ENCODE measurements at regions not wholly inside any gene's neighbourhood (a gene's known extent, or its start where the extent isn't known, plus 50 kb on each side); places are given as distances from the start of the nearest gene placed in this dataset.

- no peak for DNase-seq (ENCODE audit: low spot score in 2 of 2)
- H3K4me1 ChIP-seq, result peaks cover 8 to 46% of the 10 kb centered on the region in 2 donors
- H3K36me3 ChIP-seq, result no peaks in the 10 kb centered on the region
- peak overlapping the region; percentile 86 to 89 for H3K27ac ChIP-seq
- H3K4me3 ChIP-seq, result no peak overlapping the region
- TF ChIP-seq POLR2AphosphoS5 (IDR thresholded peaks at IDR 0.05) (no peak), CTCF (IDR thresholded peaks at IDR 0.05) (no peak), POLR2A (IDR thresholded peaks at IDR 0.05) (no peak)
- no peaks in the 10 kb centered on the region for H3K9me3 ChIP-seq
- H3K27me3 ChIP-seq, result no peaks in the 10 kb centered on the region
- intact Hi-C loops (cut with DNase I; ENCODE audit: low total_unique reads), result loop anchor here (1.0 kb wide), 1 partner anchor 8 kb away; no protein-coding TSS in a partner anchor
Observed at GRCh38 chr20:50341880-50342637, 151.4 kb downstream of the CEBPB start.

GRCh38 chr20:50342638-50343102 is 152.0 kb downstream of the CEBPB start:
- no peak for TF ChIP-seq POLR2AphosphoS5 (IDR thresholded peaks at IDR 0.05)
- TF ChIP-seq POLR2A (IDR thresholded peaks at IDR 0.05), result no peak
- no peak for TF ChIP-seq CTCF (IDR thresholded peaks at IDR 0.05)
- DNase-seq (ENCODE audit: low spot score in 2 of 2), result no peak
- Histone ChIP-seq H3K4me1 (peaks cover 8 to 44% of the 10 kb centered on the region in 2 donors), H3K9me3 (no peaks in the 10 kb centered on the region), H3K27ac (peak overlapping the region; percentile 86 to 89), H3K4me3 (no peak overlapping the region), H3K27me3 (no peaks in the 10 kb centered on the region), H3K36me3 (no peaks in the 10 kb centered on the region)
- intact Hi-C loops (cut with DNase I; ENCODE audit: low total_unique reads), result no loop called here

- peak overlapping the region in 1 of 3 donors; percentile 9 for H3K4me3 ChIP-seq
- no peak for DNase-seq (ENCODE audit: low spot score in 2 of 2)
- intact Hi-C loops (cut with DNase I; ENCODE audit: low total_unique reads), result no loop called here
- TF ChIP-seq POLR2AphosphoS5 (IDR thresholded peaks at IDR 0.05), result no peak
- no peak for TF ChIP-seq CTCF (IDR thresholded peaks at IDR 0.05)
- TF ChIP-seq POLR2A (IDR thresholded peaks at IDR 0.05), result no peak
- H3K9me3 ChIP-seq, result no peaks in the 10 kb centered on the region
- no peaks in the 10 kb centered on the region for H3K27me3 ChIP-seq
- peaks cover 8 to 40% of the 10 kb centered on the region in 2 donors for H3K4me1 ChIP-seq
- H3K27ac ChIP-seq, result peak overlapping the region; percentile 86 to 89
- no peaks in the 10 kb centered on the region for H3K36me3 ChIP-seq
Observed at GRCh38 chr20:50343125-50343489, 152.5 kb downstream of the CEBPB start.

- Histone ChIP-seq H3K4me1 (peaks cover 8 to 40% of the 10 kb centered on the region in 2 donors), H3K36me3 (no peaks in the 10 kb centered on the region), H3K27me3 (no peaks in the 10 kb centered on the region), H3K9me3 (no peaks in the 10 kb centered on the region), H3K4me3 (peak overlapping the region in 1 of 3 donors; percentile 9), H3K27ac (peak overlapping the region; percentile 86 to 89)
- TF ChIP-seq POLR2AphosphoS5 (IDR thresholded peaks at IDR 0.05) (peak in 2 of 3 donors; percentile 83 to 85), CTCF (IDR thresholded peaks at IDR 0.05) (peak in 1 of 3 donors; percentile 27), POLR2A (IDR thresholded peaks at IDR 0.05) (no peak)
- intact Hi-C loops (cut with DNase I; ENCODE audit: low total_unique reads), result no loop called here
- DNase-seq (ENCODE audit: low spot score in 2 of 2), result peak; percentile 89 to 96
Observed at GRCh38 chr20:50343490-50344179, 153.0 kb downstream of the CEBPB start.

Data from breast epithelium (tissue), 4 donors.